ENCODE measurements at regions not wholly inside any gene's neighbourhood (a gene's known extent, or its start where the extent isn't known, plus 50 kb on each side); places are given as distances from the start of the nearest gene placed in this dataset.
A peak's percentile ranks its signal among the peaks of the same experiment; 100 is the strongest.

DNA sequence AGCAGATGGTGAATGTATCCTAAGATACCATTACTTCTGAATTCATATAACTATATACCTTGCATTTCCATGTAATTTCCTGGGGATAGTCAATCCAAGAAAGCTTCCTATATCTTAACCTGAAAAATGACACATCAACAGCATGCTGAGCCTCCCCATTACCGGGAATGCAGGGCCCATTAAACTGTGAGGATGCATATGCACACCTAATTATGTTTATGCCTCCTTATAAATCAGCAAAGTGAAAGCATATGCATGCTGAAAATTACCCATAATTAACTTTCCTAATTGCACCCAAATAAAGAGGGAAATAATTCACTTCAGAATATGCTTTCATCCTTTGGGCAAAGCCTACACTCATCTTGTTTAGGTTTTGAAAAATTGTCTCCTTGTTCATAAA lies 663.0 kb downstream of the KCNA4 start:
- no peak for FAIRE-seq
- TF ChIP-seq POLR2A (IDR thresholded peaks at IDR 0.05; ENCODE audit: low read depth, low read length) = no peak
- no peak for DNase-seq (ENCODE audit: insufficient read length, low spot score)

DNA sequence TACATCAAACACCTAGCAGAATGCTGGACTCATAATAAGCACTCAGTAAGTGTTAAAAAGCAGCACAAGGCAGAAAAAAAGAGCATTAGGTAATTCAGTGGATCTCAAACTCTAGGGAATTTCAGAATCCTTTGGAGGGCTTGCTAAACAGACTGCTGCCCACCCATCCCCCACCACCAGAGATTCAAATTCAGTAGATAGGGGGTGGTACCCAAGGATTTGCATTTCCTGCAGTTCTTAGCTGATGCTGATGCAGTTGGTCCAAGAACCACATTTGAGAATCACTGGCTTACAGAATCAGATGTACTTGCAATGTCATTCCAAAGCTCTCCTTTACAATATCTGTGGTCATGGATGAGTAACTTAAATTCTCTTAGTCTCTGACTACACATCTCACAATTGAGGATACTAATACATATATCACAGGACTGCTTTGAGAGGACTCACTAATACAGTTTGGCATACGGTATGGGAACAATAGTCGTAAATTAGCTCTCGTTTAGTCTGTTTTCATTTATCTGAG lies 664.5 kb downstream of the KCNA4 start:
- TF ChIP-seq POLR2A (IDR thresholded peaks at IDR 0.05; ENCODE audit: low read depth, low read length) = no peak
- FAIRE-seq (peak; percentile 41), DNase-seq (ENCODE audit: insufficient read length, low spot score) (no peak)

DNA sequence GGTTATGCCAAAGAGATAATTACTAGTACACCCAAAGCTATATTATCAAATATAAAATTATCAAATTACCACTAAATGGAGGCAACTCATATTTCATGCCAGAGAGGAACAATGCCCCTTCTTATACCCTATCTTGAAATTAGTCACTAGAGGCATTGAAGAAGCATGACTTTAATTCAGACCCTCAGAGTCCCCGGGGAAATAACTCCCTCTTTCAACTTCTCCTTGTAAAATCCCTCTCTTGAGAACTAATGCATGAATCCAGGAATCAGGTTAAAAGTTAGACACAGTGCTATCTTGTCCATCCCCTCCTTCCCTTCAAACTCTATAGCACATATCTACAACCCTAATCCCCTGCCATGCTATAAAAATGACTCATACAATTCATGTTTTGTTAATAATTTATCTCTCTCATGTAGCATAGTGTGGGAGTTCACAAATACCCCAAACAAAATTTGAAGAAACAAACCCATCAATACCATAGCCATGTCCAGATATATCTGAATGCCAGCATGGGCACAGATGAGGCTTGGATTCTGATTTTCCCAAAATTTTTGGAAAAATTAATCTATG lies 665.4 kb downstream of the KCNA4 start:
- FAIRE-seq = no peak
- TF ChIP-seq POLR2A (IDR thresholded peaks at IDR 0.05; ENCODE audit: low read depth, low read length) = no peak
- DNase-seq (ENCODE audit: insufficient read length, low spot score) = no peak

DNA sequence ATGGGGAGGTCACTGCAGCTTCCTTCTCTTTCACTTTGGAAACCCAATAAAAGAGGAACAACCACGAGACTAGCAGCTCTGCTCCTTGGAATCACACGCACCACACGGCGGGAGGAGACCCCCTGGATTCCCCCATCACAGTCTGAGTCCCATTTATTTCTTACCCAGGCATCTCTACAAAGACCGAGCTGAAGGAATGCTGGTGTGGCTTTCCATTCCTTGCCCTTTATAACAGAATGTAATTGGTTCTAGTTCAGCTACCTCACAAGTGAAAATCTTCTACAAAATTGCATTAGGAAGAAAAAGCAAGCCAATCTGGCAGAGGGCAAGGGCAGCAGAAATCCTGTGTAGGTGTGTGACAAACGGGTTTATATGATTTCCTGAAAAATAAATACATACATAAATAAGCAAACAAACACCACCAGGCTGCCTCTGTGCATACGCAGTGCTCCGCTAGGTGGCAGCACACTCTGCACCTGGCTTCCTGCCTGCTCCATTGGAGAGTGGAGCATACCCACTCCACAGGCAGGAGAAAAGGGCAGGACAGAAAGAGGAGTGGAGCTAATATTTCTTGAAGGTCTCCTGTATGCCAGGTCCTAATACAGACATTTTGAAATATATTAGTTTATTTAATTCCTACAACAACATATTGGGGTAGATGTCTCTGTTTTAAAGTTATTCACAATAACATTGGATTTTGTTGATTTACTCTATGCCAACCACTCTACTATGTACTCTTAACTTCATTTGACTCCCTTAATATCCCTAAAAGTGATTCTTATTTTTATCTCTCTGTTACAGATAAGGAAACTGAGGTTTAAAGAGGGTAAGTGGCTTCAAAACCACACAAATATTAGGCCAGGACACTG lies 673.1 kb downstream of the KCNA4 start:
- TF ChIP-seq POLR2A (IDR thresholded peaks at IDR 0.05; ENCODE audit: low read depth, low read length) = no peak
- DNase-seq (ENCODE audit: insufficient read length, low spot score) (peak; percentile 12), FAIRE-seq (peak; percentile 94)

DNA sequence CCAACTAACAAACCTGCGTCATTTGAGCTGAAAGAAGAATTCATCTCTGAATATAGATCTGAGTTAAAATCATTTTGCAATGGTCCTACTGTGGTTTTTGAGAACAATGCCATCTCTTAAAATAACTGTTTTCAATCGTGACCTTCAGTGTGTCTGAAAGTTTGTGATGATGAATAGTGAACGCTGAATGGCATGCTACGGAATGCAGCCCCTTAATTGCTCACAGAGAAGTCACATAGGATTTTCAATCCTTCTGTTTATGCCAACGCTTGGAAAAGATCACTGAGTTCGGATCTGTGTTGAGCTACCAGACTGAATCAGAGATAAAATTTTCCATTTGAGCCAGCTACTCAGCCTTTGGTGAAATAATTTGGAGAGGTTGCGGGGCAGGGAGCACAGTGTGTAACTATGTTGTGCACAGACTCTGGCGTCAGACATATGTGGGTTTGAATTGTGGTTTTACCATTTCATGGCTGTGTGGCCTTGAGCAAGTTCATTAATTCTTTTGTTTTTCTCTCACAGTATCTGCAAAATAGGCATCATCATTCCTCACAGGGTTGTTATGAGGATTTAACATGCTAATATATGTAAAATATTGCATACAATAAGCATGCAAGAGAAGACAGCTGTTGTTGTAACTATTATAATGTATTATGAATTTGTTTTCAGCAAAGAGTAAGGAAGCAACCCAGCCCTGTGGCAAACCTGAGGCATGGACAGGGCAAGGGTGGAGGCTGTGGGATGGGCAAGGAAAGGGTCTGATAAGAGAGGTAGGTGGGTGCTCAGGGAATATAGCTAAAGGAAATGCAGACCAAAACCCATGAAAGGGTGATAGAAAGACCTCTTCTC lies 679.9 kb downstream of the KCNA4 start:
- no peak for TF ChIP-seq POLR2A (IDR thresholded peaks at IDR 0.05; ENCODE audit: low read depth, low read length)
- DNase-seq (ENCODE audit: insufficient read length, low spot score) (no peak), FAIRE-seq (no peak)

DNA sequence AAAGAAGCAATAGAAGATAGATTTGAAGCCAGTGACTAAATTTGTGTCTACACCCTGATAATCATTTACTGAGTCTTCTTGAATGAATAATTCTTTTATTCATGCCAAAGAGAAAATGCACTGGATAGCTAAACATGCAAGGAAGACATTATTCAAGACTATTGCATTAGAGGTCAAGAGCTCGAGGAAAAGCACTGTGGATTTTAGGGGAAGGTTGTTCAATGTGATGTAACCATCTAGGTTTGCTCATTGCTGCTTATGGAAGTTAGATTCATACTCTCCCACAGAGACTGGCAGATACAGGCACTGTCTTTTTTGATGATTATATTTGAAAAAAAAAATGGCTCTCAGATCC lies 682.1 kb downstream of the KCNA4 start:
- TF ChIP-seq POLR2A (IDR thresholded peaks at IDR 0.05; ENCODE audit: low read depth, low read length) = no peak
- no peak for DNase-seq (ENCODE audit: insufficient read length, low spot score)
- FAIRE-seq = no peak

DNA sequence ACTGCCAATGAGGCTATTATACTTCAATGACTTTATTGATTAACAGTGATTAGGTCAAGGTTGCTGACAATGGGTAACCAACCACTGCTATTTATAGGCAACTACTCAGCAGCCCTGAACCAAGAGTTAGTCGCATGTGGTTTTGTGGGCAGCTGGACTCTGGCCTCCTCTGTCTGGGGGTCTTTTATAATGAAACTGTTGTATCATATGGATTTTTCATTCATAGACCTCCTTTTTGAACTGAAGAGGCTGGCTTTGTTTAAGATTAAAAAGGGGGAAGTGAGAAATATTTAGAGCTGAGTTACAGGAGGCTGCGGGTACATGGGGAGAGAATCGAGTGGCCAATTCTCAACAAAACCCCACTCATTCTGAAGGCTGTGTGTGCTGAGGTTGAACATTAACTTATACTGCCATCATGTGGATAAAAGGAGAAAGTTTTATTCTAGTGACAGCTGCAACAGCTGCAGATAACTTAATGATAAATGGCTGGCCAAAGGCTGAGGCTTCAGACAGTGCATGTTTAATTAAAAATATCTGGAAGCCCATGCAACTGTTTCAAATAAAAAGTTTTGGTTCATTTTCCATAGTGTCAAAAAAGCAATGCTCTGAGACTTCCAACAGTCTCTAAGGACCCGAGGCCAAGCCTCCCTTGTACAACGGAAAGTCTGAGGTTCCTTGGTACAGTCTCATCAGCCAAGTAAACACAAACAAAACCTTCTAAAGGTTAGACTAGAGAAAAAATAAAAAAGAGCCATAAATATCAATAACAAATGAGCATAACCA lies 682.6 kb downstream of the KCNA4 start:
- peak; percentile 92 for FAIRE-seq
- TF ChIP-seq POLR2A (IDR thresholded peaks at IDR 0.05; ENCODE audit: low read depth, low read length) = no peak
- no peak for DNase-seq (ENCODE audit: insufficient read length, low spot score)

DNA sequence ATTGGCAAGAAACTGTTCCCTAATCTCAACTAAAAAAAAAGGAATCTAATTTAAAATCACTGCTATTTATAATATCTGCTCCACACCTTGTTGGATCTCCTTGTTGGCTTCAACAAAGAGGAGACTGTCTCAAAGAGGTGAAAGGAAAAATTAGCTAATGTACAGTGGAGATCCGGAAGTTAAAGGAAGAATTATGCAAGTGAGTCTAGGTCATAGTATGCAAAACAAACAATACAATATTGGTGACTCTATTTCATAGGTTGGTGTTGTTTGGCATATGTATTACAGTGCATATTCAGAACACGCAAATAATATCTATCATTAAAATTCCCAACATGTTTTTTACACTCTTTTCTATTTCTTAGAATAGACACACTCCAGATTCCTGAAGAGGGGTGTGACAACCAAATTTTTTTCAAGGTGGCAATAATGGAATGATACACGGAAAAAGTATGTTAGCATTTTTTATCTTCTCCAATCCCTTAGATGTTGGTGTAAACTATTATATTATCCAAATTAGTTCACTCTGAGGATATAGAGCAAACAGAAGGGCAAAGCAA lies 685.3 kb downstream of the KCNA4 start:
- no peak for FAIRE-seq
- no peak for DNase-seq (ENCODE audit: insufficient read length, low spot score)
- TF ChIP-seq POLR2A (IDR thresholded peaks at IDR 0.05; ENCODE audit: low read depth, low read length) = no peak

DNA sequence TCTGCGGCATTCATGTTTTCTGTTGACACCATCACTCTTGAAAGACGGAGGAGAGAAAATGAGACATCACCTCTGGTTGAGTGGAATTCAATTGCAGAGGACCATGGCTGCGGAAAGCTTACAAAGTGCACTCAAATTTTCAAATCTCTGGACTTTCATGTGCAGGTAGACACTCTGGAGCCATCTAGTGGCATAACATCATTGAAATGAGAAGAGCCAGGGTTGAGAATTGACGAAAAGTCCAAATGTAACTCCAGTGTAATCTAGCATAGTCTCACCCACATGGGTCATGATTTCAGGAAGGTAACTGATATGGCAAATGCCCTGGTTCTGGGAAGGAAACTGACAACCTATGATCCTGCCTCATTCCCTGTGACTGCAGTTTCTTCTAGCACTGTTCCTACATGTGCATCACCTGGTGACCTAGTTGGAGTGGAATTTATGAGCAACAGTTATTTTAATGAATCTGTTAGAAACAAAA lies 687.8 kb downstream of the KCNA4 start:
- no peak for TF ChIP-seq POLR2A (IDR thresholded peaks at IDR 0.05; ENCODE audit: low read depth, low read length)
- peak; percentile 98 for FAIRE-seq
- no peak for DNase-seq (ENCODE audit: insufficient read length, low spot score)

DNA sequence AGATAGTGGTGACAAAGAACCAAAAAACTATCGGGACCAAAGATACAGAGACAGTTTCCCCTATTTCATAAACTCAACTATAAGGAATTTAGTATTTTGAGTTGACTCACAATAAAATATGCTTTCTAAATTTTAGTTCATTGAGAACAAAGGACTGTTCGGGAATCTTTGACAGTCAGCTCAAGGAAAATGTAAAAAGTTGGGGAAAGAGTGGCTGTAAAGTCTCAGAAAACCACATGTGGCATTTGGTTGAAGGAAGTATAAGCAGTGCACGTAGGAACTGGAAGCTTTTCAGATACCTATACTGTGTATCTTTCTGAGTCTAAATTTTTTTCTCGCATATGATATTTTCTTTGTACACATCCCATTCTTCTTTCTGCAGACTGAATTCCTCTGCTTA lies 688.9 kb downstream of the KCNA4 start:
- no peak for TF ChIP-seq POLR2A (IDR thresholded peaks at IDR 0.05; ENCODE audit: low read depth, low read length)

DNA sequence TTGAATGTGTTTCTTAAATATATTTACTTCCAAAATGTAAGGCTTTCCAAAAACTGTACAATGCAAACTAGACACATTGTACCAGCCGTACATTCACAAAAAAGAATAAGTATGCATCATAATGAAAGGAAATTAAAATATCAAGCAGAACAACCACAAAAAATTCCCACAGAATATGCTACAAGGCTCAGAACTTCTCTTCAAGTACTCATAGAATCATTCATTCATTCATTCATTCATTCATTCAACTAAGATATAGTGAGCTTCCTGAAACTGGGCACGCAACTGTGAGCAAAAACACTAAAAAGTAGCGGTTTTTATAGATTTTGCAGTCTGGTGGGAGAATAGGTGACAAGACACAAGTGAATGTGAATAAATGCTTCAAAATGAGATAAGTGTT lies 690.1 kb downstream of the KCNA4 start:
- TF ChIP-seq POLR2A (IDR thresholded peaks at IDR 0.05; ENCODE audit: low read depth, low read length) = no peak
- DNase-seq (ENCODE audit: insufficient read length, low spot score) = no peak
- FAIRE-seq = no peak

More for the DNA sequence above, 688.9 kb downstream of the KCNA4 start:
- no peak for DNase-seq (ENCODE audit: insufficient read length, low spot score)
- FAIRE-seq = peak; percentile 30

DNA sequence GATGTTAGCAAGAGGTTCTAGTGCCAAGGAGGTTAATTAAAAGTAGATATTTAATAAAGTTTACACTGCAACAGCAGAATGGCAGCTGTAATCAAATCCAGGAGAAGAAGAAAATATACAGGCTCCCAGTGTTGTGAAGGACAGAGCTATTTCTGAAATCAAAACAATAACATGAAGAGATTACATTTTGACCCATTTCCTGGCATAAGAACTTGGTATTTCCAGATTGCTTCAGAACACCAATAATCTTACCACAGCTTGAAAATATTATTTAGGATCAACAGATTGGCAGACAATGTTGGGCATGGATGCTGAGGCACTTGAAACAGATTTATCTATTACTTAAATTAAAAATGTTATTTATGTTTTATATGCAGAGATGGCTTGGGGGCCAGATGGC lies 692.5 kb downstream of the KCNA4 start:
- no peak for FAIRE-seq
- TF ChIP-seq POLR2A (IDR thresholded peaks at IDR 0.05; ENCODE audit: low read depth, low read length) = no peak
- no peak for DNase-seq (ENCODE audit: insufficient read length, low spot score)

Data from H54 (cell line).